HG03135 (cell line): ENCODE measurements at regions not wholly inside any gene's neighbourhood (a gene's known extent, or its start where the extent isn't known, plus 50 kb on each side); places are given as distances from the start of the nearest gene placed in this dataset.
A peak's percentile ranks its signal among the peaks of the same experiment; 100 is the strongest.
"Not testable (repeated sequence)": the region's sequence is repeated elsewhere in the genome, so short reads cannot be mapped to it uniquely, and the experiment has no call there.

Experiments
- ATAC-seq: cut with Tn5 transposase; IDR thresholded peaks from one replicate; pipeline ENCODE4 v1.9.1; 2021; ENCODE audit warnings: mild to moderate bottlenecking, moderate library complexity; ENCODE audit not compliant: unreplicated experiment

DNA sequence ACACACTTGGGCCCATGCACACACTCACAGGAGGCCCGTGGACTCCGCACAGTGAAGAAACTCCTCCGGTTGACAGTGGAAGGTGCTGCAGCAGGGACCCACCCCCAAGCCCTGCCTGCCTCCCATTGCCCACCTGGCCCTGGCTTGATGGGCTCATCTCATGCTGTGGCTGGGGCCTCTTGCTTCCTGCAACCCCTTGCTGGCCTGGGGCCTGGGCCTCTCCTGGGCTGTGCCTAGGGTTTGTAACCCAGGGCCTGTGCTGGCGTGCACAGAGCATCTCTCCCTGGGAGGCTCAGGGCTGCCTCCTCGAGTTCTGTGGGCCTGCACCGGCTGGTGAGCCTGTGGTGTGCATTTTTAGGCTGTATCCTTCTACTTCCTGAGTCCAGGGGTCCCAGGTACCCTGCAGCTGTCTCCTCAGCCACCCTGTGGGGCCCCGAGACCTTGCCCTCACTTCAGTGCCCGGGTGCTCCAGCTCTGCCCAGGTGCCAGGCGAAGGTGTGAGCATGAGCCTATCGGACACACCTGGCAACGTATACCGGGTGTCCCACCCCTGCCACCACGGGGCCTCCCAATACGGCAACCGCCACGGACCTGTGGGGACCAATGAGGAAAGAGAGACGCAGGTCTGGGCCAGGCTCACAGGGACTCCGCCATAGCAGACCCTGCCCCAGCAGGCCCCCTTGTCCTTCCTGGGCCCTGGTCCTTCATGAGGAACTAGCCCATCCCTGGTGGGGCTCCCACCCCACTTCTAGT is 158.3 kb upstream of the POTEB2 start:
- ATAC-seq, result not testable (repeated sequence)

DNA sequence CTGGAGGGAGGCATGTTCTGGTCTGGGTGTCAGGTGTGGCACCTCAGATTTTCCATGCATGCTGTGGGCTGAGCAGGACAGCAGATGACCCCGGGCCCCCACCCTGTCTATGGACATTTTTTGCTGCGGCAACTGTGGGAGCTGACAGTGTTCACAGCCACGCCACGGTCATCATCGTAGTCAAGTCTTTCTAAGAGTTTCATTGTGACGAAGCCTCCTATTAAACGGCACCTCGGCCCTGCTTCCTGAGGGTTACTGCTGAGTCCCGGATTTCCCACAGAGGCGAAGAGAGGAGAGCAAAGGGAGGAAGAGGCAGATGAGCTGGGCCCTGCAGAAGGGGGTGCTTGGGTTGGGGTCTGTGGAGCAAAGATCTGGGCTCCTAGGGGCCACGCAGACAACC is 152.1 kb upstream of the POTEB2 start:
- not testable (repeated sequence) for ATAC-seq

DNA sequence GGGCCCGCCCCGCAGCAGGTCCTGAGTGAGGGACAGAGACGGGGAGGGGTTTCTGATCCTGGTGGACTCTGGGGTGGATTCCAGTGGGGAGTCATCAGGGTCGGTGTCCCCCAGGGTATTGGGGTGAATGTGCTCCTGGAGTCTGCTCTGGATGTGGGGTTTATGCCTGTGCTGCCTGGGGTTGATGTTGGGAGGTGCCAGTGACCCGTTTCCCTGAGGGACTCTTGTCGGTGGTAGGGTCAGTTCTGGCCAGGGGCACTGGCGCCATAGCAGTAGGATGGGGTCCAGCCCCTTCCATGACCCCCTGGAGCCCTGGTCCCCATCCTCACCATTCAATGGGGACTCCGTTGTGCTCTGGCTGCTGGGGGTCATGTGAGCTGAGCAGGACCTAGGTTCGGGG is 151.2 kb upstream of the POTEB2 start:
- ATAC-seq, result not testable (repeated sequence)

DNA sequence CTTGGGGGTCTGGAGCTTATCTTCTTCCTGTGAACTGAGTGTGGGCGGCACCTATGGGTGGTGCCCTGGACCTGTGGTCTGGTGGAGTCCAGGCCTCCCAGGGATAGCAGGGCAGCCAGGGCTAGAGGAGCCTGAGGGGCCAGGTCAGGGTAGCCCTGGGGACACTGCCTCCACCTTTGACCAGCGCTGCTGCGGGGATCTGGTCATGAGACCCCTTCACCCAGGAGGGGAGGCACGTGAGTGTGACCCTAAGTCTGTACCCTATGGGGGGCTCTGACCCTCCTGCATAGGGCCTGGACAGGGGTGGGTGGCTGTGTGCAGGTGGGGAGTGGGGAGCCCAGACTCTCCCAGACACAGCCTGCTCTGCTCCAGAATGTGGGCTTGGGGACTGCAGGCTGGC is 150.5 kb upstream of the POTEB2 start:
- not testable (repeated sequence) for ATAC-seq

DNA sequence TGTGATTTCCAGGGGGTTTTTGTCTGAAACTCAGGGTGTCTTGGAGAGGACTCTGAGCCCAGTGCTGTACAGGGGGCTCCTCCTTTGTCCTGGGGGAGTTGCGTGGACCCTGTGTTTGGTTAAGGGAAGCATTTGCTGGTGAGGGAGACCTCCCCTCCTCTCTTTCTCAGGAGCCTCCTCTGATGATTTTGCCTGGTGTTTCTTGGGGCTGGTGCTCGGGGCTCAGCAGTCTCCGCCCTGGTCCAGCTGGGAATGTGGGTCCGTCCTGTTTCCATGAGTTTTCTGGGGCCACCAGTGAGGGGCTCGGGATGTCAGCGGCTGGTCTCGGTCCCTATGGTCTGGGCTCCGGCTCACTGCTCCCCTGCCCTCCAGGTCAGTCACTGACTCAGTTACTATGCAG is 149.1 kb upstream of the POTEB2 start:
- ATAC-seq, result not testable (repeated sequence)

DNA sequence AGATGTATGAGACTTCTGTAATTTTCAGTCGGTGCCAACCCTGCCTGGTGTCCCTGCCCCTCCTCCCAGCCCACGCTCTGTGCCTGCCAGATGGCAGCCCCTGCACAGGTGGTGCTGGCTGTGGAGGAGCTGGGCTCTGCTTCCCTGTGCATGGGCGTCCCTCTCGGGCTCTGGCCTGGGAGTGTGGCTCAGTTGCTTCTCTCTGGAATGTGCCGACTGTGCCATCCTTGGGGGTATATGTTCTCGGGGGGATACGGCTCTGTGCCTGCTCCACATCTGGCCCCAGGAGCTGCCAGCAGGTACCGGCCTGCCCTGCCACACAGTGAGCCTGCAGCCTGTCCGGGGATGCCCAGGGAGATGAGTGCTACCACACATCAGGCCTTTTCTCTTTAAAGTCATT is 147.2 kb upstream of the POTEB2 start:
- ATAC-seq, result not testable (repeated sequence)

DNA sequence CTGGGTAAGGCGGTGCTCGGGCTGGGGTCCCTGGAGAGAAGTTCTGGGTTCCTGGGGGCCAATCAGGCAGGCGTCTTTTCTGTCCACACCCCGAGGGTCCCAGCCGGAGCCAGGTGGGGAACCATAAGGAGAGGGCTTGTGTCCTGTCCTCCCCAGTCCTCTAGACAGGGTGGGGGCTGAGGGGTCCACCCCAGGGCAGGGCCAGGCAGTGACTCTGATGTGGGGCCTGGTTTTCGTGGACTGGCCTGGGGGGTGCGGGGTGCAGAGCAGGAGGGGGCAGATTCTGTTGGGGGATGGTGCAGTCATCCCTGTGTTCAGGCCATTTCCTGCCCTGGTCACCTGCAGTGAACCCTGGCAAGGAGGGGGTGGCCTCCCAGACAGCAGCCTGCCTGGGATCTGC is 143.5 kb upstream of the POTEB2 start:
- not testable (repeated sequence) for ATAC-seq

DNA sequence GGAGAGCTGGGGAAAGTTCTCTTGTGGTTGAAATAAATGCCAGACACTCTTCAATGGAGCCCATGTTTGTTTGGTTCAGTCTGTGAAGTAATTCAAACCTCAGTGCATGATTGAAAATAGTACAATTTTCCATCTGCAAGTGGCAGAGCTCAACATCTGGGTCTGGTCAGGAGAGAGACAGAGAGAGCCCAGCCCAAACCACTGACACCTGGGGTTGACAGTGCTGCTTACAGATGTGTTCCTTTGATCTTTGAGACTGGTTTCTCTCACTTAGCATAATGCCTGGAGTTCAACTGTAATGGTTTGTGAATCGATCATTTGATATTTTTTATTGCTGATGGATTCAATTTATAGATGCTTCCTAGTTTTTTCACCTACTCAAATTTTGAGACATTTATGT is 137.3 kb upstream of the POTEB2 start:
- ATAC-seq, result not testable (repeated sequence)

DNA sequence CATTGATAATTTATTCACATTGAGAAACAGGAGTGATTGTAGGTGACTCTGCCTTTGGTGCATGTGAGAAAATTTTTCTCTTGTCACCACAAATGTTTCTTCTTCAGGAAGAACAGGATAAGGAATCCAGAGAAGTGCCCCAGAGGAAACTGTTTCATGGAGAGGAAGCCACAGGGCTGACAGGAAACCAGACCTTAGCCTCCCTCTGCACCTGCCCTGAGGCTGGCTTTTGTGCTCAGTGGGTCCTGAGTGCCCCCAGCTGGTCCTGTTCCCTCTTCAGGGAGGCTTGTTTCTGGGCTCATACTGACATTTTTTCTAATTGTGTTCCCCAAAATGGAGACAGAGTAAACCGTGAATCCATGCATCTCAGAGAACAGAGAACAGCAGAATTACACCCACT is 135.8 kb upstream of the POTEB2 start:
- ATAC-seq, result not testable (repeated sequence)

DNA sequence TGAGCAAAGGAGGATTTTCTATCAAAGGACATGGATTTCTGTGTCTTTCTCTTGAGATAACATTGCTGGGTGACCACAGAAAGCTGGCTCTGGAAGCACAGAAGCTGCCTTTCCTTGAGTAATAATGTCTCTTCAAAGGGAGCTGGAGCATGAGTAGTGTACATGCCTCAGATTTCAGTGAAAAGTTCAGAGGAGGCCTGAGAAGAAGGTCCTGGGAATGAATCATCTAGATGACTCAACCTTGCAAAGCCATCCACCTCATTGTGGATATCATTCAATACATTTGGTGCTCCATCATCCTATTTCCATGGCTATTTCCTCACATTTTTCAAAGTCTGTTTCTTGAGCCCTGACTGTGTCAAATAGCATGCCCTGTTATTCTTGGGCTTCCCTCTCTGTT is 125.6 kb upstream of the POTEB2 start:
- ATAC-seq, result not testable (repeated sequence)

DNA sequence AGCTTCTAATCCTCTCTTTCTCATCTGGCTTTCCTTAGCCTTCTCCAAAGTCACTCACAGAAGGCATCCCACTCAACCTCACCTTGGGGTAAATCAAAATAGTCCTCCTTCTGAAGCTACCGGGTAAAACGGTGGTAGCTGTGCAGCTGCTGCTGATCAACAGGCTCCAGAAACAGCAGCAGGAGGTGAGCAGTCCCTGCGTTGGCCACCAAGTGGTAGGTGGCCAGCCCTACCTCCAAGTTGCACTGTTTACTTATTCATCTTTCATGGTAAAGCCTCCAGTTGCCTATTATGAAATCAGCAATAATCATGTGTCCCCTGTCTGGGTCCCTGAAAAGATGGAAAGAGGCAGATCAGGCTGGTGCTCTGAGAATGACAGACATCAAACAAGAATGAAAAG is 125.1 kb upstream of the POTEB2 start:
- ATAC-seq, result not testable (repeated sequence)

DNA sequence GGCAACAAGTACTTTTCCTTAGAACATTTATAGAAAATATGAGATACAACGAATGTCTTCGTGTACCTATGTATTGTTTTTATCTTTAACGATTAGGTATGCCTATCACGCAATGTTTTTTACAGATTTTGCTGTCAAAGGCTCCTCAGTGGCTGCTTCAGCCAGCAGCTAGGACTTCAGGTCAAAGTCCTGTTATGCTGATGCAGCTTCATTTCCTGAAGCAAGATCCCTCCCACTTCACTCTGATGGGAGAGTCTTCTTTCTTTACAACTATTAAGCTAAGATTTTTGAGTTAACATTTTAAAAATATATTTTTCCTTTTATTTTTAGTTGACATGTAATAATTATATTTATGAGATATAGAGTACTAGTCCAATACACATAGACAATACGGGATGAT is 120.7 kb upstream of the POTEB2 start:
- not testable (repeated sequence) for ATAC-seq

DNA sequence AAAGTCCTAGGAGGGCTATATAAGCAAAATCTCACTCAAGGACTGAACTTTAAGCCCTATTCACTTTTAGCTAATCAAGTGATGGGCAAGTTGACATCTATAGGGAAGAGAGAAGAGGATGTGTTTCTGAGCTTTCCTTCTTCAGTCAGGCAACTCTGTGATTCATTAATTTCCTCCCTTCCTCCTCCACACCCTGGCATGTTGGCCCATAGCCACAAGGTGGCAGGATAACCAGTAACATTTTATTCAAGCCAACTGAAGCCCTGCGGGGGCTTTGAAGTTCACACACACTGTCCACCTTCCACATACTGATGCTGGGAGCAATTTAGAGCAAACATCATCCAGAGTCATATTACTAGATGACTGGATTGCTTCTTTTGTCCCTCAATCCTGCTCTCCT is 111.9 kb upstream of the POTEB2 start:
- ATAC-seq, result peak; percentile 97

DNA sequence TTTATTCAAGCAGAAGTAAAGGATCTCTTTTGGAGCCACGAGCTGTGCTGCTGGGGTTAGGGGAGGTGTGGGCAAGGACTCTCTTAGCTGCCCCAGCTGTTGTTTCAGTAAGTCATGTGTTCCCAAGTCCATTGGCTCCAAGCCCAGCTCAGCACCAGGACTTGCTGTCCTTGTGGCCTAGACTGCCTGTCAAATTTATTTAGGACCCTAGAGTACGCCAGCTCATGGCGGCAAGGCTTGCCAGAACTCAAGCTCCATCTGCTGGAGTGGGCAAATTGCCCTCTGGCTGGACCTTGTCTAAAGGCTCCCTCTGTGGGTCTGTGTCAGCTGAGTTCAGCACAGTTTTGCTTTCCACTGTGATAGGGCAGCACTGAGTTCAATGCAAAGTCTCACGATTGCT is 106.6 kb upstream of the POTEB2 start:
- ATAC-seq, result not testable (repeated sequence)

DNA sequence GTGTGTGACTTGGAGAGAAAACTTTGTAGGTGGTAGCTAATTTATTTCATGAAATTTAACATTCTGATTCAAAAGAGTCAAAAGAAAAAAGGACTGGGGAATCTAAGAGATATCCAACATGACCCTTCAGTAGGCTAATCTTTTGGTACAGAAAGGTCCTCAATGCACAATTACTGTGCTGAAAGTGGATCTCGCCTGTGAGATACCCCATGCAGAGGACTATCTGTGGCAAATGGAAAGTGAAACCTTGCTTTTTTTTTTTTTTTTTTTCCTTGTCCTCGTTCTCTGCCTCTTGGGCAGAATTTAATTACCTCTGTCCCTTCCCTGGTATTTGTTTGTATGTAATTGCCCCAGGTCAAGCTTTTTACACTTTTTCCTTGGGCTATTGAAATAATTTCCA is 93.2 kb upstream of the POTEB2 start:
- not testable (repeated sequence) for ATAC-seq

DNA sequence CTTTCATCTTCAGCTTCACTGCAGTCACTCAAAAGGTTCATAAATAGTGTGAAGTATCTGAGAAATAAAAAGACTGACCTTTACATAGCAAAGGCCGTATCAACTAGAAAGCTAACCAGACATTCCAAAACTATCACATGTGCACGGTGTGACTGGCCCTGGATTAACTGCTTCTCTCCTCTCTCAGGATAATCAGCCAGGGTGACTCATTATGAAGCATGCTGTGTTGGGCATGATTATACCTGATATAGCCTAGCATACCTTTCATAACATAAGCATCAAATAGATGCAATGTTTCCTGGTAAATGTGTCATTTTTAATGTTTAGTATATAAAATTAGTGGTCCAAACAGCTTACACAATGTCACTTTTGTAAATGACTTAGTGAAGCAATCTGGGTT is 63.2 kb upstream of the POTEB2 start:
- not testable (repeated sequence) for ATAC-seq
